GM12873 (cell line): ENCODE measurements at regions not wholly inside any gene's neighbourhood (a gene's known extent, or its start where the extent isn't known, plus 50 kb on each side); places are given as distances from the start of the nearest gene placed in this dataset.

ENCODE experiments used
- CTCF ChIP-seq: IDR thresholded peaks from 2 replicates; pipeline ENCODE4 v1.5.1; 2012; ENCODE audit warnings: low read depth, mild to moderate bottlenecking, moderate library complexity, low read length, control low read depth; ENCODE audit not compliant: insufficient read depth; ENCODE audit errors: missing control alignments

GRCh38 chr11:112525270-112525669, 264.6 kb upstream of the PLET1 start:
- TF ChIP-seq CTCF, result no peak

DNA sequence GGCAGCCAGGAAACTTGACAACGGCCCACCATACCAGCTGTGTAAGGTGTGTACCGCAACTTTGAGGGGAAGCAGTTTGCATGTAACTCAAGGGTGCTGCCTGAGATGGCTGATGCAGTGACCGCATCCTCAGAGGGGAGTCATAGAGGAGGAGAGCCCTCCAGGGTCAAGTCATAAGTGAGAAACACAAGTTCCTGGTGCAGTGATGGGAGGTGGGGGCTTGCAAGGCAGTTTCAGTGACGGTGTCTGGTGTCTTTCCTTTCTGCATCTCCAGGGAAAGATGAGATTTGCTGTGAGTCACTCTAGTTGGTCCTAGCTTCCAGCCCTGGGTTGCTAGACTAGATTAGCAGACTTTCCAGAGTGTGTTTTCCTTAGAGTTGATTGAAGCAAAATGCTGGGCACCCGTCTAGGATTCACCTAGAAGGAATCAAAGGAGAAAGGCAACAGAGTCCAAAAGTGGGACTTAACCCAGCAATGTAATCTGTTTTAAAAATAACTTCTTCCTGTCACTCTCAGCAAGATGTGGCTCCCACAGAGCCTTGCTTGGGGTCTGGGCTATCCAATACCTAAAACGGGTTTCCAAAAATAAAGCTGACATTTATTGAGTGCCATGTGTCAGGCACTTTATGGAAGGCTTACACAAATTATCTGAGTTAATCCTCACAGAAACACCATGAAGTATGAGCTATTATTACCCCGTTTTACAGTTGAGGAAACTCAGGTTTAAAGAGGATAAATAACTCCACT, 265.4 kb upstream of the PLET1 start:
- TF ChIP-seq CTCF, result no peak

GRCh38 chr11:112526699-112527416, 266.2 kb upstream of the PLET1 start:
- no peak for TF ChIP-seq CTCF

GRCh38 chr11:112529071-112529470, 268.4 kb upstream of the PLET1 start:
- no peak for TF ChIP-seq CTCF

DNA sequence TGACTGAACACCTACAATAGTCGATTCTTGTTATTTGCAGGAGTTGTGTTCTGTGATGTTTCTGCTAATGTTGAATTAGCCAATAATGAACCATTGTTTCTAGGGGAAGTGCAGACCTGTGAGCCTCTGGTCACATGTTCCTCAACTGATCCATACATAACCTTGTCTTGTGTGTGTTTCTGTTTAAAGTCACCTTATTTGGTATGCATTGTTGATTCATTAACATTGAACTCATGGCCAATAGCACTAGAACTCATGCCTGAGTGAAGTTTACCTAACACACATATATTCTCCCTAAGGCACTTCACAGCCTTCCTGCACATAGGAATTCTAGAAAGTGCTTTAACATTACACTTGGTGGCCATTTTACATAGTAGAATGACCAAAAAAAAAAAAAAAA, 271.8 kb upstream of the PLET1 start:
- no peak for TF ChIP-seq CTCF

GRCh38 chr11:112533682-112534081, 273.0 kb upstream of the PLET1 start:
- no peak for TF ChIP-seq CTCF

DNA sequence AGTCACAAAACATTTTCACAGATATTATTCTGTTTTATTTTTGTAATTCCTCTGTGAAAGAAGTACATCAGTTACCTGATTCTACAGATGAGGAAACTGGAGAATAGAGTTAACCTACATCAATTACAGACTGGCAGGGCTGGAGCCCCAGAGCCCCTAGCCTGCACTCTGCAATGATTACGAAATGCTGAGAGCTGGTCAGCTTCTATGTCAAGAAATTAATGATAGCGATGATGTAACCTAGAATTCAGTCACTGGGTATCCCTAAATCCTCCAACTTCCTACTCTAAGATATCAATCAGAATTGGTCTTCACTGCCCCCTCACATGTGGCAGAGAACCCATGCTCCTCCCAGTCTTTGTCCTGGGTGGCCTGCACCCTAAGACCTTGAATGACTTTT, 273.5 kb upstream of the PLET1 start:
- no peak for TF ChIP-seq CTCF
